Thyroid gland (tissue), 4 donors: ENCODE measurements at regions not wholly inside any gene's neighbourhood (a gene's known extent, or its start where the extent isn't known, plus 50 kb on each side); places are given as distances from the start of the nearest gene placed in this dataset.

ENCODE experiments used
- POLR2A ChIP-seq, 2 donors: fragments of 450-650 bp; IDR thresholded peaks; one replicate each; pipeline ENCODE4 v1.6.1; 2017; ENCODE audit warnings: antibody characterized with exemption in 2 of 2, mild to moderate bottlenecking in 2 of 2, moderate library complexity in 1 of 2
- TF ChIP-seq, protein P1 (sequence below), 6 experiments: fragments of 200-600 bp in 3 of 6; fragments of 450-650 bp in 3 of 6; sonication (generic) in 3 of 6; IDR thresholded peaks; one replicate each; pipeline ENCODE4 v1.5.1; 2016 to 2019; ENCODE audit warnings: antibody characterized with exemption in 6 of 6, mild to moderate bottlenecking in 2 of 6, inconsistent platforms in 1 of 6, moderate library complexity in 1 of 6

GRCh38 chr7:142556740-142557139 lies 192.5 kb upstream of the PRSS1 start:
- TF ChIP-seq, protein P1, sequence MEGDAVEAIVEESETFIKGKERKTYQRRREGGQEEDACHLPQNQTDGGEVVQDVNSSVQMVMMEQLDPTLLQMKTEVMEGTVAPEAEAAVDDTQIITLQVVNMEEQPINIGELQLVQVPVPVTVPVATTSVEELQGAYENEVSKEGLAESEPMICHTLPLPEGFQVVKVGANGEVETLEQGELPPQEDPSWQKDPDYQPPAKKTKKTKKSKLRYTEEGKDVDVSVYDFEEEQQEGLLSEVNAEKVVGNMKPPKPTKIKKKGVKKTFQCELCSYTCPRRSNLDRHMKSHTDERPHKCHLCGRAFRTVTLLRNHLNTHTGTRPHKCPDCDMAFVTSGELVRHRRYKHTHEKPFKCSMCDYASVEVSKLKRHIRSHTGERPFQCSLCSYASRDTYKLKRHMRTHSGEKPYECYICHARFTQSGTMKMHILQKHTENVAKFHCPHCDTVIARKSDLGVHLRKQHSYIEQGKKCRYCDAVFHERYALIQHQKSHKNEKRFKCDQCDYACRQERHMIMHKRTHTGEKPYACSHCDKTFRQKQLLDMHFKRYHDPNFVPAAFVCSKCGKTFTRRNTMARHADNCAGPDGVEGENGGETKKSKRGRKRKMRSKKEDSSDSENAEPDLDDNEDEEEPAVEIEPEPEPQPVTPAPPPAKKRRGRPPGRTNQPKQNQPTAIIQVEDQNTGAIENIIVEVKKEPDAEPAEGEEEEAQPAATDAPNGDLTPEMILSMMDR (IDR thresholded peaks at IDR 0.05): peak in 1 of 6 experiments; percentile 11
- no peak for TF ChIP-seq POLR2A (IDR thresholded peaks at IDR 0.05)
